ENCODE measurements at regions not wholly inside any gene's neighbourhood (a gene's known extent, or its start where the extent isn't known, plus 50 kb on each side); places are given as distances from the start of the nearest gene placed in this dataset.
A peak's percentile ranks its signal among the peaks of the same experiment; 100 is the strongest.

DNA sequence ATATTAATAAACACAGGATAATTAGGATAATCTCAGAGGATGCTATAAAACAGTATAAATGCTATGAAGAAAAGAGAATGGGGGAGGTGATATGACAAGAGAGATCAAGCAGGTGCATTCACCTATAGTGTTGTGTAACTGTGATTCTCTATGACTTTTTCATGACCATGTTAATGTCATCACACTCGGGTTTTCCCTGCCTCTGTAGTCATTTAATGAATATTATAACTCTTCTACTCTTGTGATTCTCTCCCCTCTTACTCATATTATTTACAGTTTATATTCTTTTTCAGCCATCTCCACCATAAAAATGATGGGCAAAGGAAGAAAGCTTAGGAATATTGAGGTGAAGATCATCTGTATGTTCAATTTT lies 106.9 kb upstream of the SGK1 start:
- no peaks in the 10 kb centered on the region for H3K9me1 ChIP-seq (replicated peaks; ENCODE audit: control insufficient read depth, extremely low read depth, insufficient read depth, low read length)
- H3K4me3 ChIP-seq (replicated peaks in 1 of 3; ENCODE audit: insufficient read depth in 1 of 3, low read depth in 1 of 3, low read length in 3 of 3) = no peak overlapping the region
- DNase-seq (ENCODE audit: low read depth, low spot score) (no peak), FAIRE-seq (no peak)
- no peak overlapping the region for H2AFZ ChIP-seq (ENCODE audit: low read depth, low read length)
- H3K9me3 ChIP-seq (replicated peaks; ENCODE audit: control insufficient read depth, insufficient read depth, low read length) = no peaks in the 10 kb centered on the region
- H3K27ac ChIP-seq (ENCODE audit: insufficient read depth, low read depth, low read length) = peak overlapping the region; percentile 74
- H3K4me1 ChIP-seq (ENCODE audit: control insufficient read depth, extremely low read depth, insufficient read depth, low read length) = peaks cover 61% of the 10 kb centered on the region
- no peak overlapping the region for H3K4me2 ChIP-seq (ENCODE audit: insufficient read depth, low read length)
- peak overlapping the region; percentile 48 for H3K9ac ChIP-seq (replicated peaks; ENCODE audit: extremely low read depth, insufficient read depth, low read length)
- H3K79me2 ChIP-seq (ENCODE audit: control insufficient read depth, insufficient read depth, low read length) = no peaks in the 10 kb centered on the region
- no peaks in the 10 kb centered on the region for H3K36me3 ChIP-seq (ENCODE audit: control insufficient read depth in 2 of 2, extremely low read depth in 1 of 2, insufficient read depth in 2 of 2, low read length in 2 of 2)
- no TSS peak for BruUV-seq (replicated peaks)
- POLR2A ChIA-PET = no interaction called here
- CTCF ChIA-PET = interaction anchor here (0.7 to 5.2 kb wide), 5 partner anchors 8 to 247 kb away, joined by 3 to 27 read pairs (median 6); no protein-coding TSS in a partner anchor
- dilution Hi-C loops (cut with MboI; ENCODE audit: extremely low pct_ligation_motif_present, low sequenced_read_pairs) (loop anchor here (25.0 kb wide), 1 partner anchor 113 kb away; no protein-coding TSS in a partner anchor), intact Hi-C loops (cut with micrococcal nuclease) (loop anchor here (1.0 to 5.0 kb wide), 6 partner anchors 12 to 458 kb away; no protein-coding TSS in a partner anchor)
- H3K27me3 ChIP-seq (ENCODE audit: control insufficient read depth in 2 of 2, insufficient read depth in 2 of 2, low read length in 2 of 2) = no peaks in the 10 kb centered on the region
- no peaks in the 10 kb centered on the region for H4K20me1 ChIP-seq (replicated peaks; ENCODE audit: control insufficient read depth, extremely low read depth, insufficient read depth, low read length)
- TF ChIP-seq GATA2 (IDR thresholded peaks at IDR 0.05; ENCODE audit: insufficient read depth, insufficient read length, low read depth, low read length) (no peak), POLR2AphosphoS5 (IDR thresholded peaks at IDR 0.05; ENCODE audit: insufficient read depth, low read depth, low read length) (no peak), FOS (IDR thresholded peaks at IDR 0.05; ENCODE audit: borderline replicate concordance, insufficient read depth, low read length) (no peak), EZH2 (IDR thresholded peaks at IDR 0.05; ENCODE audit: borderline replicate concordance, low read depth, low read length, severe bottlenecking) (no peak)
- TF ChIP-seq, protein P1, sequence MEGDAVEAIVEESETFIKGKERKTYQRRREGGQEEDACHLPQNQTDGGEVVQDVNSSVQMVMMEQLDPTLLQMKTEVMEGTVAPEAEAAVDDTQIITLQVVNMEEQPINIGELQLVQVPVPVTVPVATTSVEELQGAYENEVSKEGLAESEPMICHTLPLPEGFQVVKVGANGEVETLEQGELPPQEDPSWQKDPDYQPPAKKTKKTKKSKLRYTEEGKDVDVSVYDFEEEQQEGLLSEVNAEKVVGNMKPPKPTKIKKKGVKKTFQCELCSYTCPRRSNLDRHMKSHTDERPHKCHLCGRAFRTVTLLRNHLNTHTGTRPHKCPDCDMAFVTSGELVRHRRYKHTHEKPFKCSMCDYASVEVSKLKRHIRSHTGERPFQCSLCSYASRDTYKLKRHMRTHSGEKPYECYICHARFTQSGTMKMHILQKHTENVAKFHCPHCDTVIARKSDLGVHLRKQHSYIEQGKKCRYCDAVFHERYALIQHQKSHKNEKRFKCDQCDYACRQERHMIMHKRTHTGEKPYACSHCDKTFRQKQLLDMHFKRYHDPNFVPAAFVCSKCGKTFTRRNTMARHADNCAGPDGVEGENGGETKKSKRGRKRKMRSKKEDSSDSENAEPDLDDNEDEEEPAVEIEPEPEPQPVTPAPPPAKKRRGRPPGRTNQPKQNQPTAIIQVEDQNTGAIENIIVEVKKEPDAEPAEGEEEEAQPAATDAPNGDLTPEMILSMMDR (IDR thresholded peaks at IDR 0.05; ENCODE audit: extremely low read depth in 1 of 2, insufficient read depth in 1 of 2, low read depth in 1 of 2, low read length in 2 of 2) = no peak

All from endothelial cell of umbilical vein (primary cell).